Kidney (tissue), 13 donors: ENCODE measurements at regions not wholly inside any gene's neighbourhood (a gene's known extent, or its start where the extent isn't known, plus 50 kb on each side); places are given as distances from the start of the nearest gene placed in this dataset.

ENCODE experiments used
- DNase-seq, 5 donors: peaks; one replicate each; pipeline ENCODE4 v3.0.0-alpha.2; 2013 to 2020
- FAIRE-seq: peaks from 2 replicates; lab custom pipeline; 2012; peaks lifted over from hg19 to GRCh38; lab: Jason Lieb, UNC
- H3K27ac ChIP-seq, 2 donors: one replicate each; pipeline ENCODE4 v1.7.0; 2013; ENCODE audit warnings: low read depth in 2 of 2, low read length in 2 of 2, inconsistent platforms in 1 of 2
- H3K27me3 ChIP-seq: one replicate; pipeline ENCODE4 v1.7.1; 2013; ENCODE audit warnings: low read length, inconsistent platforms; ENCODE audit not compliant: control insufficient read depth, insufficient read depth
- H3K36me3 ChIP-seq, 3 donors: one replicate each; pipeline versions ENCODE4 v1.7.0 to v1.7.1; 2013; ENCODE audit warnings: low read length in 3 of 3, control low read depth in 1 of 3, inconsistent platforms in 1 of 3; ENCODE audit not compliant: insufficient read depth in 3 of 3, control insufficient read depth in 2 of 3
- H3K4me1 ChIP-seq, 3 donors: one replicate each; pipeline versions ENCODE4 v1.7.0 to v1.7.1; 2013; ENCODE audit warnings: low read length in 3 of 3, inconsistent platforms in 1 of 3, low read depth in 1 of 3; ENCODE audit not compliant: control insufficient read depth in 2 of 3, insufficient read depth in 2 of 3
- H3K4me3 ChIP-seq, 3 donors: one replicate each; pipeline versions ENCODE4 v1.7.0 to v1.8.1; 2013; ENCODE audit warnings: low read length in 3 of 3, control low read depth in 1 of 3, inconsistent platforms in 1 of 3
- H3K9ac ChIP-seq, 3 donors: one replicate each; pipeline versions ENCODE4 v1.7.0 to v1.7.1; 2013; ENCODE audit warnings: low read length in 3 of 3, control low read depth in 1 of 3, inconsistent platforms in 1 of 3
- H3K9me3 ChIP-seq, 3 donors: one replicate each; pipeline versions ENCODE4 v1.7.0 to v1.7.1; 2013; ENCODE audit warnings: low read length in 3 of 3, control low read depth in 1 of 3, inconsistent platforms in 1 of 3; ENCODE audit not compliant: control insufficient read depth in 2 of 3, insufficient read depth in 1 of 3
- CTCF ChIP-seq: IDR thresholded peaks from 3 replicates; pipeline ENCODE4 v1.5.1; 2012; ENCODE audit warnings: mild to moderate bottlenecking, moderate library complexity, borderline replicate concordance; ENCODE audit not compliant: insufficient read depth; ENCODE audit errors: extremely low read depth
- intact Hi-C: fragments of 100-400 bp; cut with DNase I; formaldehyde crosslinking; loops from one replicate; pipeline ENCODE4 v1.11.1; 2022
- donor health status: control.
- donor health status: control.
- donor health status: control.
- donor health status: control.
- donor health status: control.
- donor health status: DM: yes; HTN: yes; CAD: no.
- donor health status: Normal renal cell carcinoma (clear cell type).

DNA sequence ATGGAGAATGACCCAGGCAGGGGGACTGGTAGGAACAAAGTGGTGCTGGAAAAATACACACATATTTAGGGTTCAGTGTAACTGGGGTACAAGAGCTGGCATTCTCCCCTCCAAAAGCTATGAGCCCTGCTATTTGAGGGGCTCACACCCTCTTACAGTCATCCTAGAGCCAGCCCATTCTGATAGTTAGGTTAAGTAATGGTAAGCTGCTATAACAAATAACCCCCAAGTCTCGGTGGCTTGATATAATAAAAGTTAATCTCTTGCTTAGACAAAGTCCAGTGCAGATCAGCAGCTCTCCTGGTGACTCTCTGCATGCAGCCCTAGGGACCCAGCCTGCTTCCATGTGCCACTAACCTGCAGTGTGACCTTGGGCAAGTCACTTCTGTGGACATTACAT is 234.9 kb upstream of the HES1 start:
- no peak for TF ChIP-seq CTCF
- Histone ChIP-seq H3K9me3 (no peaks in the 10 kb centered on the region), H3K4me1 (peaks cover 0 to 9% (median 6%) of the 10 kb centered on the region in 3 donors), H3K27ac (no peak overlapping the region), H3K9ac (no peak overlapping the region), H3K36me3 (no peaks in the 10 kb centered on the region), H3K4me3 (no peak overlapping the region), H3K27me3 (no peaks in the 10 kb centered on the region)
- FAIRE-seq, result no peak
- no peak for DNase-seq
- intact Hi-C loops, result no loop called here

GRCh38 chr3:193902607-193903511 is 233.1 kb upstream of the HES1 start:
- no peak overlapping the region for H3K27ac ChIP-seq
- no peak for TF ChIP-seq CTCF
- peaks cover 0 to 10% (median 7%) of the 10 kb centered on the region in 3 donors for H3K4me1 ChIP-seq
- no peaks in the 10 kb centered on the region for H3K9me3 ChIP-seq
- H3K27me3 ChIP-seq, result no peaks in the 10 kb centered on the region
- FAIRE-seq, result no peak
- no peaks in the 10 kb centered on the region for H3K36me3 ChIP-seq
- no peak for DNase-seq
- H3K9ac ChIP-seq, result no peak overlapping the region
- intact Hi-C loops, result no loop called here
- H3K4me3 ChIP-seq, result no peak overlapping the region

DNA sequence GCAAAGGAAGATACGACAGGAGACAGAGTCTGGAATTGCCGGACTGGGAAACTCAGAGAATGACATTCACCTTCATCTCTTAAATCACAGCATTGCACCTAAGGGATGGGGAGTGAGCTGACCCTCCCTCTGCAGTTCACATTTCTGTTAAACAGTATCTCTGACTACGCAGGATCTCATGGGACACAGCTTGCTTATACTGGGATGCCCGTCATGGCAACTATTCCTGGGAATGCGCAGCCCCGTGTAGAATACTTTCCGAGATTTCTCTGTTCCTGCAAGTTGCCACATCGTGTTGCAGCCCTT is 232.5 kb upstream of the HES1 start:
- no peak overlapping the region for H3K4me3 ChIP-seq
- DNase-seq (peak in 3 of 5 donors; percentile 45 to 69 (median 63)), FAIRE-seq (no peak)
- H3K27me3 ChIP-seq, result no peaks in the 10 kb centered on the region
- H3K9me3 ChIP-seq, result peaks cover 0 to 3% (median 0%) of the 10 kb centered on the region in 3 donors
- intact Hi-C loops, result no loop called here
- peaks cover 0 to 10% (median 7%) of the 10 kb centered on the region in 3 donors for H3K4me1 ChIP-seq
- no peak for TF ChIP-seq CTCF
- H3K27ac ChIP-seq, result no peak overlapping the region
- H3K9ac ChIP-seq, result no peak overlapping the region
- H3K36me3 ChIP-seq, result no peaks in the 10 kb centered on the region
